ENCODE measurements at regions not wholly inside any gene's neighbourhood (a gene's known extent, or its start where the extent isn't known, plus 50 kb on each side); places are given as distances from the start of the nearest gene placed in this dataset.
A peak's percentile ranks its signal among the peaks of the same experiment; 100 is the strongest.
"Not testable (repeated sequence)": the region's sequence is repeated elsewhere in the genome, so short reads cannot be mapped to it uniquely, and the experiment has no call there.

DNA sequence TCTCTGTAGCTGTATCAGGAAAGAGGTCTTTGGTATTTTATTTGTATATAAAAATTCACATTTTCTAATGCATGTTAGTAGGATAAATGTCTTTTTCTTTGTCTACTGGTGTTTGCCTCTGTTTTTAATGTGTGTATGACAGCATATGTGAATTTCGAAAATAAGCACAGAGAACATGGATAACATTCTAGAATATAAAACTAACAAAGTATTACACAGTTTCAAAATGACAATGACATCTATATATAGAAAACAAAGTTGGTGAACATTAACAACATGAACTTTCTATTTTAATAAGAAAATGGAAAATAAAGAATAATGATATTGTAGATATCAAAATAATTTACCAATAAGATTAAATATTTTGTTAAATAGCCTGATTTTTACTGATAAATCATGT is 608.0 kb downstream of the COL12A1 start:
- Histone ChIP-seq H4K20me1 (ENCODE audit: low read depth) (no peaks in the 10 kb centered on the region), H3K27ac (no peak overlapping the region), H3K4me2 (no peak overlapping the region), H3K4me1 (peaks cover 4% of the 10 kb centered on the region), H3K9me3 (ENCODE audit: low read depth) (no peaks in the 10 kb centered on the region), H3K79me2 (ENCODE audit: low read depth) (no peaks in the 10 kb centered on the region), H3K27me3 (no peaks in the 10 kb centered on the region), H3K36me3 (no peaks in the 10 kb centered on the region), H3F3A (ENCODE audit: low read depth) (no peaks in the 10 kb centered on the region), H2AFZ (replicated peaks) (no peak overlapping the region), H3K4me3 (no peak overlapping the region), H3K9ac (no peak overlapping the region)
- H3K4me1 Mint-ChIP-seq: no peaks in the 10 kb centered on the region
- TF ChIP-seq EZH2 (IDR thresholded peaks at IDR 0.05): no peak
- no peak for TF ChIP-seq EZH2phosphoT487 (IDR thresholded peaks at IDR 0.05)
- TF ChIP-seq, protein P1, sequence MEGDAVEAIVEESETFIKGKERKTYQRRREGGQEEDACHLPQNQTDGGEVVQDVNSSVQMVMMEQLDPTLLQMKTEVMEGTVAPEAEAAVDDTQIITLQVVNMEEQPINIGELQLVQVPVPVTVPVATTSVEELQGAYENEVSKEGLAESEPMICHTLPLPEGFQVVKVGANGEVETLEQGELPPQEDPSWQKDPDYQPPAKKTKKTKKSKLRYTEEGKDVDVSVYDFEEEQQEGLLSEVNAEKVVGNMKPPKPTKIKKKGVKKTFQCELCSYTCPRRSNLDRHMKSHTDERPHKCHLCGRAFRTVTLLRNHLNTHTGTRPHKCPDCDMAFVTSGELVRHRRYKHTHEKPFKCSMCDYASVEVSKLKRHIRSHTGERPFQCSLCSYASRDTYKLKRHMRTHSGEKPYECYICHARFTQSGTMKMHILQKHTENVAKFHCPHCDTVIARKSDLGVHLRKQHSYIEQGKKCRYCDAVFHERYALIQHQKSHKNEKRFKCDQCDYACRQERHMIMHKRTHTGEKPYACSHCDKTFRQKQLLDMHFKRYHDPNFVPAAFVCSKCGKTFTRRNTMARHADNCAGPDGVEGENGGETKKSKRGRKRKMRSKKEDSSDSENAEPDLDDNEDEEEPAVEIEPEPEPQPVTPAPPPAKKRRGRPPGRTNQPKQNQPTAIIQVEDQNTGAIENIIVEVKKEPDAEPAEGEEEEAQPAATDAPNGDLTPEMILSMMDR (IDR thresholded peaks at IDR 0.05): no peak
- H3K9me3 Mint-ChIP-seq: no peaks in the 10 kb centered on the region
- no peak overlapping the region for H3K27ac Mint-ChIP-seq
- H3K4me3 Mint-ChIP-seq: no peak overlapping the region
- H3K27me3 Mint-ChIP-seq (ENCODE audit: insufficient read depth, low read depth): no peaks in the 10 kb centered on the region
- no peaks in the 10 kb centered on the region for H3K36me3 Mint-ChIP-seq
- no peak for DNase-seq (ENCODE audit: low spot score)

DNA sequence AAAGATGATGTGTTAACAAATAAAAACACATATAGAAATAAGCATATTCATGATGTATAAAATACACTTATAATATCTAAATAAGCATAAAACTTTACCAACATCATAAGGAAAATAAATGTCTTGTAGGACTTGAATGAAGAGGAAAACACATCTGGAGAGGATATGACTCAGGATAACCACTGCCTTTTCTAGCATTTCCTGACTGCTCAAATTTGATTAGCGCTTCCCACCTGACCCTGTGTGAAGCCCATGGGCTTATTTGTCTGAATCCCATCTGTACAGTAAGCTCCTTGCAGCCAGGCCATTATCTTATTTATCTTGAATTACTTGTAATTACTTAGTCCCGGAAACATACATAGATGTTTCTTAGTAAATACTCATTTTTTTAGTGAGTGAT is 608.6 kb downstream of the COL12A1 start:
- H3K9me3 Mint-ChIP-seq: no peaks in the 10 kb centered on the region

DNA sequence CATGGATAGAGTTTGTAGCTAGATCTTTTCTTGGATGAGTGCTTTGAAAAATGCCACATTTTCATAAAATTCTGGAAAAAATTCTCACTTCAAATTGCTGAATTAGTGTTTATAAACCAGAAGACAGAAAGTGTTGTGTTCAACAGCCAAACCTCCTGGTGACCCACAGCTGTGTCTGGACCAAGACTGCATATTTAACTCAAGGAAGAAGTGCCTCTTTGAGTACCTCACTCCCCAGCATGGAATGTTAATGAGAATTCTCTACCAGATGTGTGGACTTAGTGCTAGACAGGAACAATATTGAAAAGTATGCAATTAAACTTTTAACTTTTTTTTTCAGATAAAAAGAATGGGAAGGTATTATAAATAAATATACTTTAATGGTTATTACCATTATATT is 609.3 kb downstream of the COL12A1 start:
- peaks cover 2% of the 10 kb centered on the region for H3K9me3 Mint-ChIP-seq
- Histone ChIP-seq H3K27ac (no peak overlapping the region), H3K4me1 (peaks cover 4% of the 10 kb centered on the region), H3K4me3 (no peak overlapping the region), H3K27me3 (no peaks in the 10 kb centered on the region), H3K36me3 (no peaks in the 10 kb centered on the region), H3K9ac (no peak overlapping the region), H3K9me3 (ENCODE audit: low read depth) (no peaks in the 10 kb centered on the region), H2AFZ (replicated peaks) (no peak overlapping the region), H3F3A (ENCODE audit: low read depth) (no peaks in the 10 kb centered on the region), H3K79me2 (ENCODE audit: low read depth) (no peaks in the 10 kb centered on the region), H4K20me1 (ENCODE audit: low read depth) (no peaks in the 10 kb centered on the region), H3K4me2 (no peak overlapping the region)
- DNase-seq (ENCODE audit: low spot score): no peak
- TF ChIP-seq EZH2phosphoT487 (IDR thresholded peaks at IDR 0.05): no peak
- TF ChIP-seq EZH2 (IDR thresholded peaks at IDR 0.05): no peak
- TF ChIP-seq, protein P1 (IDR thresholded peaks at IDR 0.05): no peak
- H3K27ac Mint-ChIP-seq: no peak overlapping the region
- H3K36me3 Mint-ChIP-seq: no peaks in the 10 kb centered on the region
- no peaks in the 10 kb centered on the region for H3K4me1 Mint-ChIP-seq
- no peak overlapping the region for H3K4me3 Mint-ChIP-seq
- H3K27me3 Mint-ChIP-seq (ENCODE audit: insufficient read depth, low read depth): no peaks in the 10 kb centered on the region

More for the DNA sequence above, 608.6 kb downstream of the COL12A1 start:
- Histone ChIP-seq H3K4me2 (no peak overlapping the region), H3K79me2 (ENCODE audit: low read depth) (no peaks in the 10 kb centered on the region), H3K4me3 (no peak overlapping the region), H2AFZ (replicated peaks) (no peak overlapping the region), H3K9ac (no peak overlapping the region), H4K20me1 (ENCODE audit: low read depth) (no peaks in the 10 kb centered on the region), H3K4me1 (peaks cover 4% of the 10 kb centered on the region), H3K9me3 (ENCODE audit: low read depth) (no peaks in the 10 kb centered on the region), H3K27ac (no peak overlapping the region), H3K36me3 (no peaks in the 10 kb centered on the region), H3K27me3 (no peaks in the 10 kb centered on the region), H3F3A (ENCODE audit: low read depth) (no peaks in the 10 kb centered on the region)
- Mint-ChIP-seq H3K36me3 (no peaks in the 10 kb centered on the region), H3K4me1 (no peaks in the 10 kb centered on the region), H3K27ac (no peak overlapping the region), H3K27me3 (ENCODE audit: insufficient read depth, low read depth) (no peaks in the 10 kb centered on the region), H3K4me3 (no peak overlapping the region)
- TF ChIP-seq, protein P1 (IDR thresholded peaks at IDR 0.05): no peak
- TF ChIP-seq EZH2phosphoT487 (IDR thresholded peaks at IDR 0.05) (no peak), EZH2 (IDR thresholded peaks at IDR 0.05) (no peak)
- no peak for DNase-seq (ENCODE audit: low spot score)

GRCh38 chr6:74594350-74594749 is 611.5 kb downstream of the COL12A1 start:
- H3K36me3 Mint-ChIP-seq; H3K4me1 Mint-ChIP-seq; H3F3A ChIP-seq (ENCODE audit: low read depth); H3K27ac Mint-ChIP-seq; H3K9ac ChIP-seq; H3K4me3 Mint-ChIP-seq; H3K27ac ChIP-seq; H3K9me3 ChIP-seq (ENCODE audit: low read depth); H3K79me2 ChIP-seq (ENCODE audit: low read depth); H3K9me3 Mint-ChIP-seq; H3K4me3 ChIP-seq; H3K27me3 ChIP-seq; H3K4me1 ChIP-seq; H3K36me3 ChIP-seq; H3K27me3 Mint-ChIP-seq (ENCODE audit: insufficient read depth, low read depth); H4K20me1 ChIP-seq (ENCODE audit: low read depth); DNase-seq (ENCODE audit: low spot score); H3K4me2 ChIP-seq; H2AFZ ChIP-seq (replicated peaks): not testable (repeated sequence)
- TF ChIP-seq, protein P1 (IDR thresholded peaks at IDR 0.05): peak; percentile 49
